LNCaP clone FGC (cell line): ENCODE measurements at regions not wholly inside any gene's neighbourhood (a gene's known extent, or its start where the extent isn't known, plus 50 kb on each side); places are given as distances from the start of the nearest gene placed in this dataset.

ENCODE experiments used
- DNase-seq: peaks from one replicate; pipeline ENCODE4 v3.0.0-alpha.2; 2011; ENCODE audit warnings: low read depth
- H3K4me3 ChIP-seq: 2 replicates; pipeline ENCODE4 v1.5.1; 2011; ENCODE audit warnings: mild to moderate bottlenecking, low read depth, low read length, control low read depth
- CTCF ChIP-seq: IDR thresholded peaks from 2 replicates; pipeline ENCODE4 v1.5.1; 2012; ENCODE audit warnings: mild to moderate bottlenecking; ENCODE audit not compliant: control insufficient read depth, insufficient read depth; ENCODE audit errors: extremely low read depth

- no peak for DNase-seq
- H3K4me3 ChIP-seq: no peak overlapping the region
- no peak for TF ChIP-seq CTCF
These were observed 86.4 kb upstream of the PICALM start for GRCh38 chr11:86155200-86155844.

GRCh38 chr11:86153439-86153838 is 84.6 kb upstream of the PICALM start:
- TF ChIP-seq CTCF: no peak
- no peak overlapping the region for H3K4me3 ChIP-seq
- no peak for DNase-seq

GRCh38 chr11:86152901-86153300 is 84.0 kb upstream of the PICALM start:
- no peak overlapping the region for H3K4me3 ChIP-seq
- DNase-seq: no peak
- no peak for TF ChIP-seq CTCF

- no peak overlapping the region for H3K4me3 ChIP-seq
- no peak for TF ChIP-seq CTCF
- no peak for DNase-seq
These were observed 83.3 kb upstream of the PICALM start for GRCh38 chr11:86152006-86152862.

GRCh38 chr11:86151174-86152005 is 82.5 kb upstream of the PICALM start:
- DNase-seq: no peak
- H3K4me3 ChIP-seq: no peak overlapping the region
- no peak for TF ChIP-seq CTCF

- no peak for TF ChIP-seq CTCF
- H3K4me3 ChIP-seq: no peak overlapping the region
- no peak for DNase-seq
These were observed 81.9 kb upstream of the PICALM start for GRCh38 chr11:86150847-86151173.
